Stimulated activated naive CD4-positive, alpha-beta T cell (primary cell): ENCODE measurements at regions not wholly inside any gene's neighbourhood (a gene's known extent, or its start where the extent isn't known, plus 50 kb on each side); places are given as distances from the start of the nearest gene placed in this dataset.
"Not testable (repeated sequence)": the region's sequence is repeated elsewhere in the genome, so short reads cannot be mapped to it uniquely, and the experiment has no call there.

Experiments used
- DNase-seq, 6 experiments: peaks; one replicate each; lab custom pipeline; 2025; lab: John Stamatoyannopoulos, UW

DNA sequence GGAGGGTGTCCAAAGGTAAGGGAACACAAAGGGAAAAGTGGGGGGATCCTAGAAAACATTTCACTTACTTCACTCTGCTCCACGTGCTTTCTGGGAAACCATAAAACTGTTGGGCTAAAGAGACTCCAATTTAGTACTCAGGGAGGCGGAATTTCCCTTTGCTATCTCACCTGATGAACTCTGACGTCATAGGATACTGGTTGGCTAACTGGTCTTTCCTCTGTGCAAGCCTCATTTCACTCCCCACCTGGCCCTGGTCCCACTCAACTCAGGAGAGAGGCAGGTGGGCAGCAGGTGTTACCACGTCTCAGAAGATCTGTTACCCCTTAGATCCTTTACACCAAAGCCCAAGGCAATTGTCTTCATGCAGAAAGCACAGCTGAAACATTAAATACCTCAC lies 51.8 kb upstream of the PMAIP1 start:
- no peak for DNase-seq

DNA sequence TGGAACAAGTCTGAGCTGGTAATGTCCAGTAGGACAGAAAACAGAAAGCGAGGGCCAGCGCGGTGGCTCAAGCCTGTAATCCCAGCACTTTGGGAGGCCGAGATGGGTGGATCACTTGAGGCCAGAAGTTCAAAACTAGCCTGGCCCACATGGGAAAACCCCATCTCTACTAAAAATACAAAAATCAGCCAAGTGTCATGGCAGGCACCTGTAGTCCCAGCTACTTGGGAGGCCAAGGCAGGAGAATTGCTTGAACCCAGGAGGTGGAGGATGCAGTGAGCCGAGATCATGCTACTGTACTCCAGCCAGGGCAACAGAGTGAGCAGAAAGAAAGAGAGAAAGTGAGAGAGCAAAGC lies 52.3 kb upstream of the PMAIP1 start:
- not testable (repeated sequence) for DNase-seq

DNA sequence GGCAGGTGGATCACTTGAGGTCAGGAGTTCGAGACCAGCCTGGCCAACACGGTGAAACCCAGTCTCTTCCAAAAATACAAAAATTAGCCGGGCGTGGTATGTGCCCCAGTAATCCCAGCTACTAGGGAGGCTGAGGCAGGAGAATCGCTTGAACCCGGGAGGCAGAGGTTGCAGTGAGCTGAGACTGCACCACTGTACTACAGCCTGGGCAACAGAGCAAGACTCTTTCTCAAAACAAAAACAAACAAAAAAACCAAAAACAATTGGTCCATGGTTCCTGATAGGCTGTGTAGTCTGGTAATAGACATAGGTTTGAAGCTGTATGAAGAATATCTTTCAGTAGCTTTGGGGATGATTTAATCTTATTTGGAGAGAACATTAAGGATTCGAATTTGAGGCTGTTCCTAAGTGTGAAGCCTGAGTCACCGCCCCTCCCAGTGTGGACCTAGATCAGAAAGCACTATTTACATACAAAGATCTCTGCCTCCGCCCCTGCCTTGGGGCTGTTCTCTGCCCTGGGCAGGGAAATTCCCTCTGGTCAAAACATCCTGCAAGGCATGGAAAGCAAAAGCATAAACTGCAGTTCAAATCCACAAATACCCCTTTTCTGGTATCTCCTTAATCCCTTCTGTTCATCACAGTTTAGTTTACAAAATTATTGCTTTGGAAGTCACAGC lies 52.8 kb upstream of the PMAIP1 start:
- no peak for DNase-seq

DNA sequence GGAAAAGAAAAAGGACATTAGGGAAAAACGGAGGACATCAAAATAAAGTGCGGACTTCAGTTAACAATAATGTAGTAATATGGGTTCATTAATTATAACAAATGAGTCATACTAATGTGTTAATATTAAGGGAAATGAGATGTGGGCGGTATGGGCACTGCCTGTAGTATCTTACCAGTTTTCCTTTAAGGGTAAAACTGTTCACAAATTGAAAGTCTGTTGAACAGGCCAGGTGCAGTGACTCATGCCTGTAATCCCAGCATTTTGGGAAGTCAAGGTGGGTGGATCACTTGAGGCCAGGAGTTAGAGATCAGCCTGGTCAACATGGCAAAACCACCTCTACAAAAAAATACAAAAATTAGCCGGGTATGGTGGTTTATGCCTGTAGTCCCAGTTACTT lies 56.8 kb upstream of the PMAIP1 start:
- no peak for DNase-seq

DNA sequence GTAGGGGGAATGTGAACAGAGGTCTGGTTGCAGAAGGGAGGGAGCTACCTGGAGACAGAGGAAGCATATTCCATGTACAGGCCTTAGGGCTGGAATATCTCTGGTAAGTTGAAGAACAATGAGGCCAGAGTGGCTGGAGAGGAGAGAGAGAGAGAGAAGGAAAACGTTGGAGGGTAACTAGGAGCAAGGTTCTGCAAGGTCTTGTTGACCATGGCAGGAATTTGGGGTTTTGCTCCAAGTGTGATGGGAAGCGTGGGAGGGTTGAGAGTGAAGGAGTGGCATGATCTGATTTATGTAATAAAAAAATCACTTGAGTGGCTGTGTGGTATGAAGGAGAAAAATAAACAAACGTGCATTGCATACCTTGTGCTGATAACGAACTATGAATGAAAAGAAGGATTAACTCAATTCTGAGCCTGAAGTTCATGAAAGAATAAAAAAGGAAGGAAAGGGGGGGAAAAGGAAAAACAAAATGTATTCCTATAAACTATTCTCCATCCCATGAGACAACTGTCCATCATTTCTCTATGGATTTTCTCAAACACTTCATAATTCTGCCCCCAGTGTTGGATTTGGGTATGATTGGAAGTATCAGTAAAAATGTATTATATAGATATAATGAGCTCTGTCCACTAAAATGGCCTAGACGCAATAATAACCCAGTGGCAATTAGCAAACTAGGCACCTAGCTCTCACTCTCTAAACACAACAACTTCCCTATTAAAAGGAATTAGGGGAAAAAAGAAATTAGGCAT lies 59.7 kb upstream of the PMAIP1 start:
- DNase-seq, result no peak

DNA sequence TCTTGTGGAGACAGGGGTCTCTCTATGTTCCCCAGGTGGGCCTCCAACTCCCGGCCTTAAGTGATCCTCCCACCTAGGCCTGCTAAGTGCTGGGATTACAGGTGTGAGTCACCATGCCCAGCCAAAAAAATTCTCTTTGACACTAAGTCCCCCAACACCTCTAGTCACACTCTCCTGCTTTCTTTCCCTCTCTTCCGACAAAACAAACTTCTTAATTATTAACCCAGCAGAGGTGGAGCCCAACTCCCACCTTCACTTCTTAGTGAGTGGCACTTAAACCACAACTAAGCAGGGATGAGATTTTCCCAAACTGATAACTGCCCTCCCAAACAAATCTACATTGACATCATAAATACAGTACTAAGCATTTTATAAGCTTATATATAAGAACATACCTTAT lies 60.5 kb upstream of the PMAIP1 start:
- DNase-seq, result no peak

DNA sequence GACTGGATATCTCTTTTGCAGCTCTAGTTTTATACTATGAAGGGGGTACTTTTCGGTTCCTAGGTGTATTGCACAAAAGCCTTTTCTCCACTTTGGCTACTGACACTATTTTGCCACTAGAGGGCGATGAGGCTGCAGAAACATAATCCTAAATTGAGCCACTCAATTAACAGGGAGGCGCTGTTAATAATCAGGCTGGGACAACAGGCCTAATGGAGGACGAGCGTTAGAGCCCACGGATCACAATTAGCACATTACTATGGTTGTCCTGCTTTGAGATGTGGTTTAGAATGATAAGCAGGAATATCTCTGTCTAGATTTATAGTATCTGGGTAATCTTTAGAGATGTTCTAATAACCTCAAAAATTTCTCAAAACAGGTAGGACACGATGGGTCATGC lies 62.2 kb upstream of the PMAIP1 start:
- peak in 2 of 6 experiments; percentile 23 to 31 for DNase-seq

DNA sequence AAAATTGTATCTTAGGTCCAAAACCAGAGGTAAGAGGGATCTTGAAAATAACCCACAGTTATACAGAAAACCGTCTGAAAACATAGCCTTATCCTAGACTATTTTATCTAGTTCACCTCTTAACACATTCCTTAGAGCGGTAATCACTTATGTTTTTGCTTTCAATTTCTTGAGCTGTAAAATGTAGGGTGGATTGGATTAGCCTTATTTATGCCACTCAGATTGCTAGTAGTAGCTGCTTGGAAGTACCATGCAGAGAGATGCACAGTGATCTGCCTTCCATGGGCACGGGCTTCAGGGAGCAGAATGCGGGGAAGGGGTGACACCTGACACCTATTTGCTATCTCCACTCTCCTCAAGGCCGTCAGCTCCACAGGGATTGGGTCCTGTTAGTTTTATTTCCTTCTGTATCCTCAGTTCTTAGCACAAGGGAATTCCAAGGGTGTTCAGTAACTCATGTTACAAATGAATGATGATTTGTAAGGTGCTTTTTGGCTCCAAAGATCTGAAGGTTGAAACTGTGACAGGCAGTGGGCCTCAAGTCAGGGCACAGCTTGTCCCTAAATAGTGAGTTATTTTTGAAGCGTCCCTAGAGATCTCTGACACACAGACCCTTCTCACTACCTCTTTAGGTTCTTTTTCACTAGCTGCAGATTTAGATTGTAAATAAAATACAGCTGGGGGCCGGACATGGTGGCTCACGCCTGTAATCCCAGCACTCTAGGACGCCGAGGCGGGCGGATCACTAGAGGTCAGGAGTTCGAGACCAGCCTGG lies 64.0 kb upstream of the PMAIP1 start:
- no peak for DNase-seq

DNA sequence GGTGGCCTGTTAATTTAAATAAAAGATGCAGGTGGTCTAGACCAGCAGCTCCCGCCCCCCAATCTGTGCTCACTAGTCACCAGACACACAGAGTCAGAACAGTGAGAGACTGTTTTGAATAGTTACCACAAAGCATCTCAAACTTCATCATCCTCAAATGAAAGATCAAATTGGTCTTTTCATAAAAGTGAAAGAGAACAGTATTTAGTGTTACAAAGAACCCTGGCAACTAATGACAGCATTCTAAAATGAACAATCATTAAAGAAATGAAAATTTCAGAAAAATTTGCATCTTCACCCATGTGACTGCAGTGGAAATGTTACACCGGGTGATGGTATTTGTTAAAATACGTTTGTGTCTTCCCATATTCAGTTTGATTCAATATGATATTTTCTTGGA lies 65.5 kb upstream of the PMAIP1 start:
- DNase-seq, result no peak

DNA sequence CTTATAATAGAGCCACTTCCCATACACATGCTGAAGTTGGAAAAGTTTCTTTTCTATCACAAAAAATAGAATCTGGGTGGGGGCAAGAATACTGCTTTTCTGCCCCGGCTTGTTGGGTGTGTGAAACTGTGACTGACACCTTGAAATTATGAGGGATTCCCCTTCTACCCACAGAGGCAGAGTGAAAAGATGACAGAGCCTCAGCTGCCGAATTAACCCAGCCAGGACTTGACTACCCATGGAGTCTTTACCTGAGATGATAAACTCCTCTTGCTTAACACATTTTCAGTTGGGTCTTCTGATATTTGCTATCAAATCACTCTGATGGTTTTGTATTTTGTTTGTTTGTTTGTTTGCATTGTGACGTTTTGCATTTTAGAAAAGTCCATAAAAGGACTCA lies 66.0 kb upstream of the PMAIP1 start:
- no peak for DNase-seq

DNA sequence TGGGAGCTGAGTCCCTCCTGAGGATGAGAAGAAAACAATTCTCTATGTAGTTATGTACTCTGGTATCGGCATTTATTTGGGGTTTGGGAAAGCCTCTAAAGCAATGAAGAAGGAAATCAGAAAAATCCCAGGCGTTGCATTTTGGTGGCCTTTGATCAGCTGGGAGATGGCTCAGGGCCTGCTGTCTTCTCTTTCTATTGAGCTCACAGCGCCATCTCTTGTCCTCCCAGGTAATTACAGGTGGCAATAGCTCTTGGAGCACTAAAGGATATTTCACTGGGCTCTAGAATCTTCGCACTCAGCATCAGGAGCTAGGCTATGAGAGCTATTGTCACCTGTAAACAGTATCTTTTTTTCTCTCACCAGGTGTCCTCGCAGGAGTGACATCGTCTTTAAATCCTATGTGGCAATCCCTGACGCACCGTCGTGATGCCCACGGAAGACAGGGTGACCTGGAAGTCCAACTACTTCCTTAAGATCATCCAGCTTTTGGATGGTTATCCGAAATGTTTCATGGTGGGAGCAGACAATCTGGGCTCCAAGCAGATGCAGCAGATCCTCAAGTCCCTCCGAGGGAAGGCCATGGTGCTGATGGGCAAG lies 76.1 kb upstream of the PMAIP1 start:
- no peak for DNase-seq

DNA sequence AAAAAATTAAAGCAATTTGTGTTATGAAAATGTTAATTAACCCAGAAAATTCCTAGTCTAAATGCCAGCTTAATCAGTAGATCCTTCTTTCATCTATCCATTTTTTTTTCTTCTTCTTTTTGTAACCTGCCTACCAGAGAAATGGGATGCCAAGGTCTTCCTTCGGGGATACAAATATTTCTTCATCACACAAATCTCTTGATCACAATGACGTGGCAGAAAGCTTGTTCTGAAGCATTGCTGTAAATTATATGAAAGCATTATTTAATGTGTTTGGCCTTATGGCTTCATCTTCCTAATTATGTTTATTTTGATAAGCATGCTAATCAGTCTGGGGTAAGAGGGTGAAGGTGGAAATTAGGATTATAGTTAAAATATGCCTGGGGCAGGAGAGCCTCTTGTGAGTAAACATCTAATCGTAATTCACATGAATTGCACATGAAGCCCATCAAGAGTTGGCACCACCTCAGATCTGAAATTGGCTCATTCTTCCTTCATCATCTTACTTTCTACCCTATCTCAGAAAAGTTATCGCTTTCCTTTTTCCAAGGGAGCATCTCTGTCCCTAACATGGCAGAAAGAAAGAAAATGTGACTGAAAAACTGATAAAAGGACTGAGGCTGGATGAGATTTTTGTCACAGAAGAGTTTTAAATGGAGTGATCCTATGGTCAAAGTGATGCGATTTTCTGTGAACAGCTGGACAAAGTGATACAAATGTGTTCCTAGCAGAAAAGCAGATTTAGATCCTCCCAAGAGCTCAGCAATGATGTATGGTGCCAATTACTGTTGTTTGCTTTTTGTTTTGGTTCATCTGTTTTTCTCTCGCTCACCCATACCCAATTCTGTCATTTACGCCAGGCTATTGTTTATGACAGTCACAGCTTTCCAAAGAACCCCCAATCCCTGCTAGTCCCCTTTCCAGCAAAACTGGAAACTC lies 76.9 kb upstream of the PMAIP1 start:
- DNase-seq, result no peak

DNA sequence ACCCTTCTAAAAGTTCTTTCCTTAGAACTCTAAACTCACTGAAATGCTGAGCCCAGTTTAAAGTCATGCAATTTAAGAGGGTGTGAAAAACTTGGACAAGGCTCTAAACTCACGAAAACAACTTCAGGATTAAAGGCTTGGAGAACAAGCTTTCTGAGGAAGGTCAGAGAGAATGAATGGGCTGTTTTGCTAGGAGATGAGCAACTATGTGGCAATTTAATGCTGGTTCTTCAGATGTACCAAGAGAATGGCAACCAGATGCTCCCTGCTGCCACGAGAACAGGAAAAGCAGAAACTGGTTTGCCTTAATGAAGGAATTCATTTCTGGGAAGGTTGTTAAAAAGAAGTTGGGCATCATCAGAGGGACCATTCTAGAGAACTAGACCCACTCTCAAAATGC lies 77.8 kb upstream of the PMAIP1 start:
- DNase-seq, result no peak

DNA sequence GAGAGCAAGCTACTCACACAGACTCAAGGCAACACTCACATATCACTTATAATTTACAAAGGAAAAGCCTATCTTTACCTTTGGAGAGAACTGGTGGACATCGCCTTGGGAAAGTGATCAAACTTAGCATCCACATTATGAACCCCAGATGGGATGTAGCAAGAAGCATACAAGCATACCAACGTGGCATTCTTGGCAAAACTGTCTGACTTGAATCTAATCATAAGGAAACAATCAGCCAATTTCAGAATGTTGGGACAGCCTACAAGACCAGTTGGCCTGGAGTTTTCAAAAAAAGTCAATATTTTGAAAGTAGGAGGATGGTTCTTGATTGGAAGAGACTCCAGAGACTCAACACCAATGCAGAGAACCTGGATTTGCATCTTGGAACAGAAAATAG lies 79.1 kb upstream of the PMAIP1 start:
- no peak for DNase-seq

DNA sequence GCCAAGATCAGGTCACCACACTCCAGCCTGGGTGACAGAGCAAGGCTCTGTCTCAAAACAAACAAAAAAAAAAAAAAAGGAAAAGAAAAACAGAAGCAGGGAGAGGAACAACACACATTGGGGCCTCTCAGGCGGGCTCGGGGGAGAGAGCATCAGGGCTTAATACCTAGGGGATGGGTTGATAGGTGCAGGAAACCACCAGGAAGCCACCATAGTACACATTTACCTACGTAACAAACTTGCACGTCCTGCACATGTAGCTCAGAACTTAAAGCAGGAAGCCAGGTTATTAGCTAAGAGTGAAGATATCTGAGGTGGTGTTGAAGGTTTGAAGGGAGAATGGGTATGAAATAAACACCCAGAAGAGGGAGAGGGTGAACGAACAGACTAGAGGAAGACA lies 81.0 kb upstream of the PMAIP1 start:
- no peak for DNase-seq

DNA sequence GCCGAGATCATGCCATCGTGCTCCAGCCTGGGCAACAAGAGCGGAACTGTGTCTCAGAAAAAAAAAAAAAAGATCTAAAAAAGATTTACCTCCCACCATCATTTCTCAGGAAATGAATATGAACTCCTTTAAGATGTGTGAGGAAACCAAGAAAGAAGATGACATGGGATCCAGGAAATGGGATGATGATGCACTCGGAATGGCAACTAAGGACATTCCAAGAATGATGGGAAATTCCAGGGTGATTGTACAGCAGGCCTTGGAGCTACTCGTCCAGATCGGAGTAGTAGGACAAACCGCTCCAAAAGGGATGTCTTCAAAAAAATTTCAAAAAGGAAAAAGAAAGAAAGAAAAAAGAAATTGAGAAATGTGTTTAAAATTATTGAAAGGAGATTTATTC lies 84.9 kb upstream of the PMAIP1 start:
- no peak for DNase-seq

DNA sequence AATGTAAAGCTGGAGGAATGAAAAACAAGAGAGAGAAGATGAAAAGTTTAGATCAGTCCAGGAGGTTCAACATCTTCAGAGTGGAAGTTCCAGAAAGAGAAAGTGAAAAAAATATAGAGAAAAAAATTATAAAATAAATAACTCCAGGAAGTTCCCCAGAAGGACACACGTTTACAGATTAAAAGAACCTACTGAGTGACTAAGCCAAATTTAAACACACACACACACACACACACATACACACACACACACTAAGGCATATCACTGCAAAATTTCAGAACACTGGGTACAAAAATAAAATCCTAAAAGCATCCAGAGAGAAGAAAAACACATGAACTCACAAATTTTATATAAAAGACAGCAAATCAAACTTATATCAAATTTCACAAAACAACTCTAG lies 85.9 kb upstream of the PMAIP1 start:
- DNase-seq, result no peak

DNA sequence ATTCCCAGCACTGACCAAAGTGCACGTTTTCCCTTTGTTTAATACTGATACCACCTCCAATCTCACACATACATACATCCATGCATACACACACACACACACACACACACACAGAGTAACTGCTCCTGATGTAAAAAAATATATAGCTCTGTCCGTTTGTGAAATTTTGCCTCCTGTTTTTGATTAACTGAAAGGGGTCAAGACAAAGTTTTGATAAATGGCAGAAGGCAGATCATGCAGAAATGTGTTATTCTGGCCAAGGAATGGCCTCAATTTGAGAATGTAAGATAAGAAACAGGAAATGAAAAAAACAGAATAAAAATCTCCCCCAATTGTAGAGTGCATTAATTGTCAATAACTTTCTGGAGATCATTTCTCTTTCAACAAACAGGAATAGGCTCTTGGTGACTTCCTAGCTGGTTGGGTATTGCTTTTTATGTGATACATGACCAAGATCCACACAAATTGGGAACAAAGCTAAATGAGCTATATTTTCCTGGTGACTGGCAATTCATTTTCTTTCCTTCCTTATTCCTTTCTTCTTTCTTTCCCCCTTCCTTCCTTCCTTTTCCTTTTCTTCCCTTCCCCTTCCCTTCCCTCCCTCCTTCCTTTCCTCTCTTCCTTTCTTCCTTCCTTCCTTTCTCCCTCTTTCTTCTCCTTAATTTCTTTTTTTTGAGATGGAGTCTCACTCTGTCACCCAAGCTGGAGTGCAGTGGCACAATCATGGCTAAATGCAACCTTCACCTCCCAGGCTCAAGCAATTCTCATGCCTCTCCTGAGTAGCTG lies 88.9 kb upstream of the PMAIP1 start:
- no peak for DNase-seq

DNA sequence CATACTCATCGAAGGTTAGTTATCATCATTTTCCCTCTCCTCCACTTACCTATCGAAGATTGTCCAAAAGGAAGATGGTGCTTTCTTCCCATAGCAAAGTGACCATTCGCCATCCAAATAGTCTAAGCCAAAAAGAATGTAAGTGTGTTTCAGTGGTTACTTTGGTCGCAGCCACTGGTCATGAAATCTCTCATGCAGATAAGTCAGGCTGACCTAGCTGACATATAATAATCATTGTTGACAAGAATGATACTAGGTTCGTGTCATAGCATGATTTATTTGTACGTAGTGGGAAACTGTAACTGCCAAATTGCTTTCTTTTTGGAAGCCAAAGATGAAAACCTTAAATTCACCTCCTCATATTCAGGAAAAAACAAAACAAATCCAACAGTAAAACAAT lies 89.6 kb upstream of the PMAIP1 start:
- no peak for DNase-seq

DNA sequence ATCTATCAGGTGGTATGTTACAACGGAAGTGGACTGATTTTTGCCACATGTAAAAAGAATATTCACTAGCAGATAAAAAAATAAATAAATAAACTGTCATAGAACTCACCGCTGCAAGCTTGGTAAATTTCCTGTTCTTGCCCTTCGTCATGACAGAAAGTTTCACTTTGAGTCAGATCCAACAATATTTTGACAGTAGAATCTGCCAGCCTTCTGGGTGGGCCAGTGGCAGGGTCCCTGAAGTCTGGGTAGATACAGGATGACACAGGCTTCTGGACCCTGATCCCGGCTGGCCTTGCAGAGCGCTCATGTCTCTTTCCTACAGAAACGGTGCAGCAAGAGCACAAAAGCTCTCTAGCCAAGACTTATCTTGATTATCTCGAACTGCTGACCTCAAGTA lies 97.8 kb upstream of the PMAIP1 start:
- DNase-seq, result no peak

DNA sequence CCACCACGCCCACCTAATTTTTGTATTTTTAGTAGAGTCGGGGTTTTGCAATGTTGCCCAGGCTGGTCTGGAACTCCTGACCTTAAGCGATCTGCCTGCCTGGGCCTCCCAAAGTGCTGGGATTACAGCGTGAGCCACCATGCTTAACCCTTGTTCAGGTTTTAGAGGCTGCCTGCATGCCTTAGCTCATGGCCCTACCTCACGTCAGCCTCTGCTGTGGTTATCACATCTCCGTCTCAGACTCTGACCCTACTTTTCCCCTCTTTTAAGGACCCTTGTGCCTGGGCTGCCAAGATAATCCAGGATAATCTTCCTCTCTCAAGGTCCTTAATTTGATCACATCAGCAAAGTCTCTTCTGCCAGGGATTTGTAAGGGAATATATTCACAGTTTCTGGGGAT lies 98.2 kb upstream of the PMAIP1 start:
- DNase-seq, result no peak
